GM21717 (cell line): ENCODE measurements at regions not wholly inside any gene's neighbourhood (a gene's known extent, or its start where the extent isn't known, plus 50 kb on each side); places are given as distances from the start of the nearest gene placed in this dataset.

Experiments
- ATAC-seq: cut with Tn5 transposase; IDR thresholded peaks from one replicate; pipeline ENCODE4 v1.9.1; 2021; ENCODE audit warnings: mild to moderate bottlenecking, moderate library complexity; ENCODE audit not compliant: unreplicated experiment

DNA sequence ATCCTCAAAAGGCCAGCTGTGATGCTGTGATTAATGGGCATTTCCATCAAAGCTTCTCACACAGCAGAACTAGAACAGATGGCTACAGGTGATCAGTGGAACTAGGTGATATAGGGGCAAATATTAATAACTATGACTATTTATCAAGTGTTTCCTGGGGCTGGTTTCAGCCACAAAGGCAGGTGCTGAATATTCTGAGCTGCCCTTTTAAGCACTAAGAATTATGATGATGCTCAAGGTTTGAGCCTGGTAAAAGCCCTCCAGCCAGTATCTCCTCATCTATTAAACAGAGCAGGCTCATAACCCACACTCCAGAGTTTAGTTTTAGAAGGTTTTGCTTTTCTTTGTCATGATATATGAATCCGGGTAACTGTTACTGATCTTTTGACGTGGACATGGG is 129.5 kb upstream of the ACP3 start:
- ATAC-seq: no peak

DNA sequence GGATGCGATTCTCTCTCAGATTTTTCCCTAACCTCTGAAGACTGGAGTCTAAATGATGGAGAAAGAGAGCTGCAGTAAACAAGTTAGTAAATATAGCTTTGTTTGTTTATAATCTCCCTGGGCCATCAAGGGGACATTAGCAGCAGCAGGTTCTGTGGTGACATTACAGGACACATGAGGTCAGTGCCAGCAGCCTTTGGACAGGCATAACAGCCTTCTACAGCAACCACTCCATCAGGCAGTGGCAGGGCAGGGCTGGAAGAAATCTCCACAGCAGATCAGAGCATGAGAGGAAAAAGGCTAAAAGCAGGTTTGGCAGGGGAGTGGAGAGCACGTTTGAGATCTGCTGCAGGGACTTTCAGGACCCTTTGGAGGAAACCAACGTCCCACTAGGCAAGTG is 127.6 kb upstream of the ACP3 start:
- ATAC-seq: no peak

DNA sequence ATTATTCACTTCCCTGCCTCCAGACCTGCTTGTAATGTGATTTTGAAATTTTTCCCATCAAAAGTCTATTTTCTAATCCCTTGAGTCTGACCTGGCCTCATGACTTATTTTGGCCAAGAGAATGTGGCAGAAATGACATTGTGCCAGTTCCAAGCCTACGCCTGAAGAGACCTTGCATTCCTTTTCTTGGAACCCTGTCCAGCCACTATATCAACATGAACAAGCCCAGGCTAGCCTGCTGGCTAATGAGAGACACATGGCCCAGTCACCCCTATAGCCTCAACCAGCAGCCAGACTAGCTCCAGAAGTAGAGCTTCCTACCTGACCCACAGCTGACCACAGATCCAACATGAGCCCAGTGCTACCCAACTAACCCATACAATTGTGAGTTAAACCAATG is 121.1 kb upstream of the ACP3 start:
- ATAC-seq: no peak

- ATAC-seq: no peak
Observed at GRCh38 chr3:132198516-132198915, 118.7 kb upstream of the ACP3 start.

GRCh38 chr3:132199451-132199850 is 117.8 kb upstream of the ACP3 start:
- ATAC-seq: no peak

DNA sequence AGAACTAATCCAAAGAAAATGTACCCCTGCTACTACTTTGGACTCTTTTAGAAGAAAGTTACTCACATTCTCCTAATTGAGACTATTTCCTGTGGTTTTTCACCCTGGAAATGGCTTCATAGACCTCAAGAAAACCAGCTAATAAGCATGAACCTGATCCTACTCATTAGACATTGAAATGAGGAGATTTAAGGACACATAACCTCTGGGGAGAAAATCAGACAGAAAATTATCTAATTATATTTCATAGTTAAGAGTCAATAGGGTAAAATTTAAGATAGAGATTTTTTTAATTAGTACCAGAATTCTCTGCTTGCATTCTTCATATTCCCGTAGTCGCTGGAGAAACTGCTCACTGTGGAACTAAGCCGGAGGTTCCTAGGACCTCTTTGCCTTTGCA is 114.6 kb upstream of the ACP3 start:
- no peak for ATAC-seq

DNA sequence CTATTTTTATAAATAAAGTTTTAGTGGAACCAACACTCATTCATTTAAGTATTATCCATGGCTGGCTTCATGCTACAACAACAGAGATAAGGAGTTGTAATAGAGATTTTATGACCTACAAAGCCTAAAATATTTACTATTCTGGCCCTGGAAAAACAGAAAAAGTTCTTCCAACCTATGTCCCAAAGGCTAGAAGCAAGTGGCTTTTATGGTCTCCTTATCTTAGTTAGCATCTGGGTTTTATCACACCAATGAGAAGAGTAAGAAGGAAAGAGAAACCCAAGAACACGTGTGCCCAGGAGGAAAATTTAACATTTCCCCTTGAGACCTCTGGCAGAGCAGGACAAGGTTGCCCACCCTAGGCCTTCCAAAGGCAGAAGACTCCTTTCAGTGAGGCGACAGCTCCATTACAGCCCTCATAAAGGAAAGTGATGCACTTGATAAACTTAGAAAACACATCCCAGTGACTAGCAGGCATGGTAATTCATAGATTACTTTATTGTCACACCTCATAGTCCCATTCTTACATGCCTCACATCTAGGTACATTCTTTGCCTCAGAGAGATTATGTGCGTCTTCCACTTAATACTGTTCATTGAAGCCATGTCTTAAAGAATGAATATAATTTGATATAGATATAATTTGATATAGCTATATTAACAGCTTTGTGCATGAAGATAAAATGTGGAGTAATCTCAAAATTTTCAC is 113.2 kb upstream of the ACP3 start:
- ATAC-seq: no peak

- ATAC-seq: no peak
Observed at GRCh38 chr3:132205609-132206008, 111.6 kb upstream of the ACP3 start.

- no peak for ATAC-seq
Observed at GRCh38 chr3:132209855-132210254, 107.4 kb upstream of the ACP3 start.

DNA sequence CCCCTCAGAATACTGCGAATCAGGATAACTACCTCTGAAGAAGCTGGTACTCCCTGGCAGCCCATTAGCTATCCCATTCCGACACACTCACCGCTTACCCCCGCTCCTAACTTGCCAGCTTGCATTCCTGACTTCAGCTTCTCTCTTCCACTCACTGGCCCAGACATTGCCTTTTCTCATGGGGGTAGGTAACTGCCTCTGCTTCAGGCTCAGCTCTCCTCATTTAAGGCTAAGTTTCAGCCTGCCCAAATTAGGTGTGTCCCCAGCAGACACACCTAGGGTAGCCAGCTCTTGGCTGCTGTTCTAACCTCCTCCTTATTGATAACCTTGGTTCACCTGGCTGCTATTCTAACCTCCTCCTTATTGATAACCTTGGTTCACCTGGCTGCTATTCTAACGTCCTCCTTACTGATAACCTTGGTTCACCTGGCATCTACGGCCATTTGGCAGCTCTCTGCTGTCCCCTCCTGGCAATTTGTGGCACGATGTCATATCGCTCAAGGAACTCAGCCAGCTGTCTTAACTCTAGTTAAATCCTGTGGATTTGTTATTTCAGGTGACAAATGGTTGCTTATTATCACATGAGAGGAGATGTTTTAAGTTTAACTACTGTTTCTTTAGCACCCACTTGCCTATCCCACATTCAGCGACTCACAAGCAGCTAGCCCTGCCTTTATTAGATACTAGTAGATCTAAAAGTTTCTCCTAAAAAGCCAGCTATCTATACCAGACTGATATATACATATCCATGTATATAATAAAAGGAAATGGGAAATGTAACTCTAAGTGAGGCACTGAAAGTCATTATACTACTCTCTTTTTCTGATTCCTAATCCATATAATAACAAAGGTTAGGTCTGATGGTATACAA is 106.5 kb upstream of the ACP3 start:
- ATAC-seq: no peak

GRCh38 chr3:132211896-132212295 is 105.3 kb upstream of the ACP3 start:
- ATAC-seq: no peak

DNA sequence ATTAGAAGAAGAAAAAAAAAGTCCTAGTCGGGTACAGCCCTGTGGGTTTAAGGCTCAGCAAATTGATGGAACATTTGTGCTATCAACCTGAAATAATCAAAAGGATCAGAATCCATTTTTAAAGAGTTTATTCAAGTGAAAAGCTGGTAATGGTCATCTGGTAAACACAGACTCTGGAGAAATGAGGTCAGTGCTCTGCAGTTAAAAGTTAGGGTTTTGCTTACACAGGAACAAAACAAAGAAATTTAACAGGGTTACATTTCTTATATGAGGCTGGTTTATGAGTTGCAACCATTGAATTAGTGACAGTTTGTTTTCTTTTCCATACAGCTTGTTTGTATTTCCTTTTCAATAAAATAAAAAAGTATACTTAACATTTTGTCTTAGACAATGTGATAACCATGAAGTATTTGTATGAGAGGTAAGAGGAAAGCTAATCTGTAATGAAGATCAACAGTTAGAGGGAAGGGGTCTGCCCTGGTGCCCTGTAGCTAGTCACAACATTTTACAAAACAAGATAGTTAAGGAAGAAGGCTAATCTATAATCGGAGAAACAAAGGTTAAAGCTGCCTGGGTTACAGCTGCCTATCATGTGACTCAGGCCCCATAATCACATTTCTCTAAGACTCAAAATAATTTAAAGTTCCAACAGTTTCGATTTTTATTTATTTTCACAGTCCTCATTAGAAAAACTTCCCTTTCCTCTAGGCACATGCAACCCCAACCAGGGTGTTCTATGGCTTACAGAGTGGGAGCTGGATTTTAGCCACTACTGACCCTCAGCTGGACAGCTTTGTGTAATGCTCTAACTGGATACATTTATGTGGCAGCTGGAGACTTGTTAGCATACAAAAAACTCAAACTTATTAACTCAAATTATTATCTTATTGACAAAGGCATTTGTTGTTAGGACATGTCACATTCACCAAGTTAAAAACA is 98.1 kb upstream of the ACP3 start:
- ATAC-seq: no peak

- ATAC-seq: no peak
Observed at GRCh38 chr3:132220986-132221385, 96.2 kb upstream of the ACP3 start.

DNA sequence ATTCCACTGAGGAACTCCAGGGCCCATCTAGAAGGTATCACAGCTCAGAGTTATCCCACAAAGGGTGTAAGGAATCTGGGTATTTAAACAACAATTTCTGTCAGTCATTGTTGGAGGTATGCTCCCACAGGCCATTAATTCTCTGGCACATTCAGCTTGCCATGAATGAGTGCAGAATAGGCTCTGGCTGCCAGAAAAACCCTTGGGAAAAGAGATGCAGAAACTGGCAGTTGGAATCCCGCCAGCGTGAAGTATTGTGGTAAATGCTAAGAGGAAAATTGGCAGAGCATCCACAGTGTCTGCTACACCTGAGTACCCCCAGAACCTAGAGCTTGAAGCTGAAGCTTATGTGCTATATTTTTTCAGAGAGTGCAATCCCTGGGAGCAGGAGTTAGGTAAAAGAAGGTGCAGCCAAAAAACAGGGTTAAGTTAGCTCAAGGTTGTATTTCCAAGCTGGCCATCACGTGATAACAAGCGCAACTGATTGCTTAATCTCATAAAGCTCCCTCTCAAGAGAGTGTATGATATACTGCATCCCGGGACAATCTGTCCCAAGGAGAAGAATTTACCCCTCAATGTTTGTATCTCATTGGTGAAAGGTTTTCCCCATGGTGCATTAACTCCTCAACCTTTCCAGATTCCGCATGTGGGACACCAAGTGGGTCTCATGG is 94.2 kb upstream of the ACP3 start:
- no peak for ATAC-seq

DNA sequence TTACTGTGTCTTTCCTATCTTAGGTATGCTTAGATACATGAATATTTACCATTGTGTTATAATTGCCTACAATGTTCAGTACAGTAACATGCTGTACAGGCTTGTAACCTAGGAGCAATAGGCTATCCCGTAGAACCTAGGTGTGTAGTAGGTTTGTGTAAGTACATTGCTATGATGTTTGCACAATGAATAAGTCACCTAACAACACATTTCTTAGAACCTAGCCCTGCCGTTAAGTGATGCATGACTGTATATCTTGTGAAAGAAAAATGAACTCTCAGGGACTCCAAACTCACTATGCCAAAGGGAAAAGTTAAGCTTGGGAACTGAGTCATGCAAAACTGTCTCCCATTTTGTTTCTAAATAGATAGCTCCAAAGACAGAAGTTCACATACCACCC is 91.5 kb upstream of the ACP3 start:
- no peak for ATAC-seq

DNA sequence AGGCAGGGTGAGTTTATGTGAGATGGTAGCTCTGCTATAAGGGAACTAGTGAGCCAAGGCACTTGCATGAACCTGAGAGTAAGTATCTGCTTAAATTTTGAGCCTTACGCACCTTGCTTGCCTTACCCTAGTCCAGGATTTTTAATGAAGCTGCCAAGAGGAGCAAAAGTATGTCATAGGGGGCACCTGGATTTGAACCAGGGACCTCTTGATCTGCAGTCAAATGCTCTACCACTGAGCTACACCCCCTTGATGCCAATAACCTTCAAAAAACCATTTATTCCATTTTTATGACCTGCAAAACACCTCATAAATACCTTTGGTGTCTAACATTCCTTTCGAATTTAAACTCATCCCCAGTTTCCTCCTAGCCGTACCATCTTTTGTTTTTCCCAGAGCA is 88.3 kb upstream of the ACP3 start:
- ATAC-seq: no peak

GRCh38 chr3:132229641-132230040 is 87.6 kb upstream of the ACP3 start:
- no peak for ATAC-seq

DNA sequence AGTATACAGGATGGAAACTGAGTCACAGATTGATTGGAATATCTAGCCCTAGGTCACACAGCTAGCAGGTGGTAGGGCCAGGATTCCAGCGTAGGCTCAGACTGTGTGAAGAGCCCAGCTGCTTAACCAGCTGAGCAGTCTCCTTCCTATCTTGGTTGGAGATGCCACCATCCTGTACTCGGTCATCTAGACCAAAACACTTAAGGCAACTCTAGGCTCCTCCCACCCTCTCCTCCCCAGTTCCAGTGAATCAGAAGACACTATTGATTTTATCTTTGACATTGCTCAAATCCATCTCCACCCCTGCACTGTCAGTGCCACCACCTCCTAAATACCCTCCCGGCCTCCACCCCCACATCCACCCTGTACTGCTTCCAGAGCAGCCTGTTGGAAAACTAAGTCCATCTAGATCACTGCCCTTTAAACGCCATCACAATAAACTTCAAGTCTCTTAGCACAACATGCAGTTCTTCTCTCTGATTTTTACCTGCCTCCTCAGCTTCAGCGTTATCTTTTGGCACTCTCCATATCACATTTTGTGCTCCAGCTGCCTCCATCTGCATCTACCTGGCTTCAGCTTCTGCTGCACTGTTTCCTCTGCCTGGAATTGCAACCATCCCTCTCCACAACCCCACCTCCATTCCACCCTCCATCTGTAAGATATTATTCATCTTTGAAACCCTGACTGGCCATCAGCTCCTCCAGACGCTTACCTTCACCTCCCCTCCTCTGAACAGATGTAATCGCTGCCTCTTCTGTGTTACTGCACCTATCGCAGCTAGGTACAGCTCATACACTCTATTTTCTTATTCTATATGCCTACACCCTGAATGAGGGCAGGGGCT is 86.8 kb upstream of the ACP3 start:
- no peak for ATAC-seq

DNA sequence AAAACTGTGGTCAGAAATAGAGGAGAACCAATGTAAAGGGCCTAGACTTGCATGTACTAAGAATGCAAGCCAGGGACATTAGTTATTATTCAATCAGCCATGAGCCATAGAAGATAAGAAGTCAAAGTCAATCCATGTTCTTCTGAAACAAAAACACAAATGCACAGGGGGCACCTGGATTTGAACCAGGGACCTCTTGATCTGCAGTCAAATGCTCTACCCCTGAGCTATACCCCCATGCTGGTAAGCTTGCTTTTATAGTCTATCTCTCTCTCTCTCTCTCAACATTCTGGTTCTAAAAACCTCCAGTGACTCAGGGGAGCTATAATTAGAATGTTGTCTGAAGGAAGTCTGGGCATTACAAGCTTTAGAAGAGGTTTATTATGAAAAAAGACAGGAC is 85.6 kb upstream of the ACP3 start:
- no peak for ATAC-seq

DNA sequence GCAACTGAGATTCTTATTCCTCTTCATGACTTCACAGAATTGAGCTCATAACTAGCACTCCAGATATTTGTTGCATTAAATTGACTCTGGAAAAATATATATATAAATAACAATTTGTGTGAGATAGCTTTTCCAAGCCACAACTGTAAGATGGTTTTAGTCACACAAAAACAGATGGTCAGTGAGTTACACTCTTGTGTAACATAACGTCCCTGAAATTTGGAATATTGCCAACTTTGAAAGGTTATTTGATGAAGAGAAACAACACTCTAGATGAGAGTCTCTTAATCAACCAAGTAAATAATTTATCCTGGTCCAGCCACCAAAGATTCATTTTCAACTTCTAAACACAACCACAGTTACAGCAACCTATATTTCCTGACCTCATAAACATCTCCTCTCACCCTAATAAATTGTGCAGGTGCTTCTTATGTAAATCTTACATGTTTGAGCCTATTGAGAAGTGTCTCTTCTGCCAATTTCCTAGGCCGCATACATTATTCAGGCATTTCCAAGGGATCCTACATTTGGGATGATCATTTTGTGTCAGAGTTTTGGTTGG is 84.9 kb upstream of the ACP3 start:
- ATAC-seq: no peak
